GM12875 (cell line): ENCODE measurements at regions not wholly inside any gene's neighbourhood (a gene's known extent, or its start where the extent isn't known, plus 50 kb on each side); places are given as distances from the start of the nearest gene placed in this dataset.

ENCODE experiments used
- H3K4me3 ChIP-seq: one replicate; pipeline ENCODE4 v1.5.1; 2011; ENCODE audit warnings: low read depth, low read length, control low read depth
- CTCF ChIP-seq: IDR thresholded peaks from 2 replicates; pipeline ENCODE4 v1.5.1; 2011; ENCODE audit warnings: low read depth, mild to moderate bottlenecking, control low read depth, inconsistent platforms, low read length, moderate library complexity, borderline replicate concordance; ENCODE audit not compliant: insufficient read depth

DNA sequence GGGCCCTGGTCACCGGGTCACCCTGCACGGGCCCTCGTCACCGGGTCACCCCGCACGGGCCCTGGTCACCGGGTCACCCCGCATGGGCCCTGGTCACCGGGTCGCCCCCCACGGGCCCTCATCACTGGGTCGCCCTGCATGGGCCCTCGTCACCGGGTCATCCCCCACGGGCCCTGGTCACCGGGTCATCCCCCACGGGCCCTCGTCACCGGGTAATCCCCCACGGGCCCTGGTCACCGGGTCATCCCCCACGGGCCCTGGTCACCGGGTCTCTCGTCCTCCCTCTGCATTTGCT lies 77.6 kb downstream of the RIPK4 start:
- no peak for TF ChIP-seq CTCF
- no peak overlapping the region for H3K4me3 ChIP-seq

DNA sequence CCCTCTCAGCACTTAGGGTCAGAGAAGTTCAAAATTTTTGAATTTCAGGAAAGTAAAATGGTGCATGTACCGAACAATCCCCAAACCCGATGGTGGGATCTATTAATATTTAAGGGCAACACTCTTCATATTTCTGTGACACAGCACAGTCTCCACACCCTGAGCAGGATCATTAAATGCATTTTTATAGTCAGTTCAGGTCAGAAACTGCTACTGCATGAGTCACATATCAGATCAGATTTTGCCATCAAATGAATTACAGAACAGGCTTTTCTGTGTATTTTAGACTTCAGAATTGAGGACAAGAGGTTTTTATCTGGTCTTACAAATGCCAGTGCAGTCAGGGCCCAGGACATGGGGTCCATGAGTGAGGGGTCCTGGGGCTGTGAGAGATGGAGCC lies 79.2 kb downstream of the RIPK4 start:
- no peak for TF ChIP-seq CTCF
- H3K4me3 ChIP-seq: no peak overlapping the region

DNA sequence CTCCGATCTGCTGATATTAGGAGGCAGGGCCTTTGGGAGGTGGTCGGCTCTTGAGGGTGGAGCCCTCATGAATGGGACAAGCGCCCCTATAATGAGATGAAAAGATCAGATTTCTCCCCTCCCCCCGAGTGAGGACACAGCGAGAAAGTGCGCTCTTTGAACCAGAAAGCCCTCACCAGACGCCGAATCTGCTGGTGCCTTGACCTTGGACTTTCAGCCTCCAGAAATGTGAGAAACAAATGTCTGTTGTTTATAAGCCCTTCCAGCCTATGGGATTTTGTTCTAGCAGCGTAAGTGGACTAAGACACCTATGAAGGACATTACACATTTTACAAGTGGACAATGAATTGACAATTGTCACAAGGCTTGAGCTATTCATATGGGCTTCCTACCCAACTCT lies 80.2 kb downstream of the RIPK4 start:
- TF ChIP-seq CTCF: no peak
- no peak overlapping the region for H3K4me3 ChIP-seq

DNA sequence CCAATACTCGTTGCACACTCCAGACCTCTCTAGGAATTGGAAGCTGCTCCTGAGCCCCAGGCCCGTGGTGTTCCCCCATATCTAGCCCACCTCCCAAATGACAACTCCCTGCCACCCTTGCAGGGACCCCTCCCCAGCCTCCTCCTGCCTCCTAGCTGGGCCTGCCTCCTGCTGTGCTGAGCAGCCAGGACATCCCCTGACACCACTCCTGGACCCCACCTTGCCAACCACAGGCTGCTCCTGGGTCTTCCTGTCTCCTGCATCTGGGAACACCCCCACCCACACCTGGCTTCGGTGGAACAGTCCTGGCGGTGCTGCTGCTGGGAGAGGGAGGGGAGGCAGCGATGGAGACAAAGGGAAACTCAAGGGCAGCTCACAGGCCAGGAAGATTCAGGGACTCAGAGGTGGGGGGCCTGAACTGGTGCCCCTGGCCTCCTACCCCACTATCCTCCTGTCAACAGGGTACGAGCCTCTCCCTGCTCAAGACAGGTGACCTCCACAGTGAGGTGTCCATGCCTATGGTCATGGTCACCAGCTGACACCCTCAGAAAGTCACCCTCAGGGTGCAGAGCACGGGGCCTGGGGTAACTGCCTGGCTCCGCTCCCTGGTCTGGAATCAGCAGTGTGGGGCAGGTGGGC lies 81.2 kb downstream of the RIPK4 start:
- no peak for TF ChIP-seq CTCF
- no peak overlapping the region for H3K4me3 ChIP-seq

DNA sequence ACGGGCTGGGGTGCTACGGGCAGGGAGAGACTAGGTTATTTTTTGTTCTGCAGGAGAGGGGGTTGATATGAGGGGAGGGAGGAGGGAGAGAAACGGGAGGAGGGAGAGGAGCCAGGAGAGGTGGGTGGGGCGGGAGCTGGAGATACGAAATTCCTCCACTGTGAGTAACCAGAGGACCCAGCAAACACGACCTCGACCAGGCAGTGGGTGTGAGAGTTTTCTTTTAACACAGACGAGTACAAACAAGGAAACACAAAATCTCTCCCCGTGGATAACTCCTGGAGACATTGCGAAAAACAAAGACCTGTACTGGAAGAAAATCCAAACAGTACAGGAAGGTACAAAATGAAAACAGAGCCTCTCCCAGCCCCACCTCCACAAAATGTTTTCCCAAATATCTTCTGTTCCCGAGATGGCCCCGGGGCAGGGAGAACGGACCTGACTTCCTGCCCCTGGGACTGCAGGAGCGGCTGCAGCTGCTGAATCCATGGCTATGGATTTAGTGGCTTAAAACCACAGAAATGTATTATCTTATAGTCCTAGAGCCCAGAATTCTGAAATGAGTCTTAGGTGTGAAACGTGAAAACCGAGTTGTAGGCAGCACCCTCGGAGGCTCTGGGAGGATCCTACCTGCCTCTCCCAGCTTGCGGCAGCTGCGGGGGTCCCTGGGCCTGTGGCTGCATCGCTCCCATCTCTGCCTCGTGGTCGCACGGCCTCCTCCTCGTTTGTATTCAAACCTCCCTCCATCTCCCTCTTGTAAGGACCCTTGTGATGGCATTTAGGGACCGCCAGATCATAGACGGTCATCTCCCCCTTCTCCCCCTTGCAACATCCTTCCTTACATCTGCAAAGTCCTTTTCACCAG lies 82.2 kb downstream of the RIPK4 start:
- TF ChIP-seq CTCF: no peak
- H3K4me3 ChIP-seq: no peak overlapping the region

DNA sequence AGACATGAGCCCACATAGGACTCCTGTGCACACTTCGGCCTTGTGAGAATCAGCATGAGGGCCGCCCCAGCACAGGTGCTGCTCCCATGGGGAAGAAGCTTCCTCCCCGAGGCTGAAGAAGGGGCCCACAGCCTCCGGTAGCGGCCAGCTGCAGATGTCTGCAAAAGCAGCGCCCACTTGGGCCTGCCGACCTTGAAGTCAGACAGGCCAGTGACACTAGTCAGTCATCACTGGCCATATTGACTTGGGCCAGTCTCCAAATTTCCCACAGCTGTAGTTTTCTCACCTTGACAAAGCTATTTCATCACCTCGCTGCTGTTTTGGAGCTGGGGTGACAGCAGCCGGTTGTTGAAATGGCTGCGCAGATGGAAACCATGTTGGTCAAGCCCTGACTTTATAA lies 83.0 kb downstream of the RIPK4 start:
- H3K4me3 ChIP-seq: no peak overlapping the region
- no peak for TF ChIP-seq CTCF

DNA sequence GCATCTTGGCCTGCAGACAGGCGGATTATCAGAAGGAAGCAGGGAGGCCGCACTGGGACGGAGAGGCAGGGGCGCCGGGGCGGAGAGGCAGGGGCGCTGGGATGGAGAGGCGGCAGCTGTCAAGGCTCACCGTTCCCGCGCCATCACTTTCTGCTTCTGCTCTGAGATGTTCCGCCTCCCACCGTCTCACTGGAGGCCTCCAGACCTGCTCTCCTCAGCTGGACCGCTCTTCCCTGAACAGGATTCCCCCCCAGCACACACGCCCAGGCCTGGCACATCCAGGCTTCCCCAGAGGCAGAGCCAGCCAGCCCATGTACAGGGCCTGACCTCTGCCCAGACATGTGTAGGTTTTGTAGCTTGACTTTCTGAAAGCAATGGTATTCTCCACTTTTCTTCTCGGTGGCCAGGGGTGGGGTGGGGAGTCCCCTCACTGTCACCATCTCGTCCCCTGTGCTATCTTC lies 84.1 kb downstream of the RIPK4 start:
- H3K4me3 ChIP-seq: no peak overlapping the region
- TF ChIP-seq CTCF: no peak
